Sigmoid colon (tissue), 4 donors: ENCODE measurements at regions not wholly inside any gene's neighbourhood (a gene's known extent, or its start where the extent isn't known, plus 50 kb on each side); places are given as distances from the start of the nearest gene placed in this dataset.

Experiments
- EP300 ChIP-seq, 4 donors: sonication (generic); formaldehyde crosslinking; IDR thresholded peaks; one replicate each; pipeline ENCODE4 v1.6.1; 2017; ENCODE audit warnings: antibody characterized with exemption in 4 of 4
- POLR2A ChIP-seq, 2 donors: fragments of 450-650 bp; IDR thresholded peaks; one replicate each; pipeline ENCODE4 v1.6.1; 2016; ENCODE audit warnings: antibody characterized with exemption in 2 of 2, mild to moderate bottlenecking in 2 of 2, moderate library complexity in 2 of 2
- TF ChIP-seq, protein P1 (sequence below), 4 experiments: fragments of 450-650 bp in 3 of 4; fragments of 200-600 bp in 1 of 4; IDR thresholded peaks; one replicate each; pipeline ENCODE4 v1.5.1; 2016 to 2019; ENCODE audit warnings: antibody characterized with exemption in 4 of 4, mild to moderate bottlenecking in 3 of 4, moderate library complexity in 2 of 4

- TF ChIP-seq POLR2A (IDR thresholded peaks at IDR 0.05) = no peak
- TF ChIP-seq, protein P1, sequence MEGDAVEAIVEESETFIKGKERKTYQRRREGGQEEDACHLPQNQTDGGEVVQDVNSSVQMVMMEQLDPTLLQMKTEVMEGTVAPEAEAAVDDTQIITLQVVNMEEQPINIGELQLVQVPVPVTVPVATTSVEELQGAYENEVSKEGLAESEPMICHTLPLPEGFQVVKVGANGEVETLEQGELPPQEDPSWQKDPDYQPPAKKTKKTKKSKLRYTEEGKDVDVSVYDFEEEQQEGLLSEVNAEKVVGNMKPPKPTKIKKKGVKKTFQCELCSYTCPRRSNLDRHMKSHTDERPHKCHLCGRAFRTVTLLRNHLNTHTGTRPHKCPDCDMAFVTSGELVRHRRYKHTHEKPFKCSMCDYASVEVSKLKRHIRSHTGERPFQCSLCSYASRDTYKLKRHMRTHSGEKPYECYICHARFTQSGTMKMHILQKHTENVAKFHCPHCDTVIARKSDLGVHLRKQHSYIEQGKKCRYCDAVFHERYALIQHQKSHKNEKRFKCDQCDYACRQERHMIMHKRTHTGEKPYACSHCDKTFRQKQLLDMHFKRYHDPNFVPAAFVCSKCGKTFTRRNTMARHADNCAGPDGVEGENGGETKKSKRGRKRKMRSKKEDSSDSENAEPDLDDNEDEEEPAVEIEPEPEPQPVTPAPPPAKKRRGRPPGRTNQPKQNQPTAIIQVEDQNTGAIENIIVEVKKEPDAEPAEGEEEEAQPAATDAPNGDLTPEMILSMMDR (IDR thresholded peaks at IDR 0.05) = no peak
- no peak for TF ChIP-seq EP300 (IDR thresholded peaks at IDR 0.05)
Observed at GRCh38 chr5:28164568-28164967, 1126.2 kb upstream of the CDH9 start.
